HG02798 (cell line): ENCODE measurements at regions not wholly inside any gene's neighbourhood (a gene's known extent, or its start where the extent isn't known, plus 50 kb on each side); places are given as distances from the start of the nearest gene placed in this dataset.
"Not testable (repeated sequence)": the region's sequence is repeated elsewhere in the genome, so short reads cannot be mapped to it uniquely, and the experiment has no call there.

Source experiments
- ATAC-seq: cut with Tn5 transposase; IDR thresholded peaks from one replicate; pipeline ENCODE4 v1.9.1; 2021; ENCODE audit warnings: mild to moderate bottlenecking; ENCODE audit not compliant: unreplicated experiment, poor library complexity

DNA sequence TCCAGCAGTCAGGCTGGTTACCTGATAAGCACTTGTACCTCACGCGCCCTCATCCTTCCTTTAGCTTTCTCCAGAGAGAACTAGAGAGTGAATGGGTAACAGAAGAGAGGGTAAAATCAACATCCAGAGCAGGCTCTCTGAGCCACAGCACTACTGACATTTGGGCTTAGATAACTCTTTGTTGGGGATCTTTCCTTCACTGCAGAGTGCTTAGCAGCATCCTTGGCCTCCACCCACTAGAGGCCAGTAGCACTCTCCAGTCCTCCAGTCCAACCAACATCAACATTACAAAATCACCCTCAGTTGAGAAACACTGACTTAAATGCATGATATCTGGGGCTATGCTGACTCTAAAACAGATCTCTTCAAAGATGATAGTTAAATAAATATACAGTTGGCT is 220.7 kb downstream of the TACR3 start:
- ATAC-seq, result no peak

DNA sequence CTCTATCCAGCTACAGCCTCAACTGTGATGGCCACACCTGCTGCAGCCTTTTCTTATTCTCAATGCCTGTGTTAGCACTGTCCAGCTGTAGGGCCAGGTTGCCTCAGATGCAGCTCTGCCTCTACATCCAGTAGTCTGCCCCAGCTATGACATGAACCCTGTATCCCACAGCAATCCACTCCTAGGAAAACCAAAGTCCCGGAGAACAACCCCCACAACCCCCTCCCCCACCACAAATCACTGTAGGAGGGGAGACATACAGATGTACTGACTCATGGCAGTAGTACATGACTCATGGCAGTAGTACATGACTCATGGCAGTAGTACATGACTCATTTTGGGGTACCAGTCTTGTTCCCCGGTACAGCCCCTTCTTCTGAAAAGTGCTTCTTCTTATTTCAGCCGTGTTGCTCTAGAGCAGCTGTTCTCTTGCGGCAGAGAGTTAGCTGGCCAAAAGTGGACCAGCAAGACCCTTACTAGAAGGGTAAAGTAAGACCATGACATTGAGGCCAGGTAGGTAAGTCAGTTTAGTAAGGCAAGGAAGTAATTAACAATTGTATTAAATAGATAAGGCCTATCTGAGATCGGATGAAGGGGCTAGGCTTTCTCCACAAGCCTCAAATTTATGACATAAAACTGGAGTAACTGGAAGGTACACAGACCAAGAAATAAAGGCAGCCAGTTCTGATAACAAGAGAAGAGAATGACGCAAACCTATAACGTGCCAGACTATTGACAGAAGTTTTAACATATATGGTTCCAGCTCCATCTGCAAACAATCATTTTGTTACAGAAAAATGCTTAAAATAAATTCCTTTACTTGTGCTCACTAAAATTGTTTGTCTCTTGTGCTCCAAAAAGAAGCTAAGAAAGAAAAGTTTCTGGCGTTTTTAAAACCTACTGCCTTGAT is 221.4 kb downstream of the TACR3 start:
- ATAC-seq, result peak; percentile 90

DNA sequence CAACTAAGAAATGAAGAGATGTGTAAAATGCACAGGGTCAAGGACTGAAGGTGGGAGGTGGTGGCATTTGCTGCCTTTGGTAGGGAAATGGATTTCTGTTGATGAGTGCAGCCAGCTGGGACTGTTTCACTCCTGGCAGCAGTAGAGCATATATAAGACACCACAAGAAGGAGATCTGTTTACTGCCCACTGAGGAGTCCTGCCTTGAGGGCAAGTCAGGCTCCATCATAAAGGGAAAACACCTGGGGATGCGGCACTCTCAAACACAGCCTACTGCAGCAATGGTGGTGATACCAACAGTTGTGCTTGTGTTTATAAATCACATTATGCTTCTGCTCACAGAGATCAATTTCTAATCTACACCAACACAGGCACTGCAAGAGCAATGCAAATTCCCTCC is 222.1 kb downstream of the TACR3 start:
- ATAC-seq, result peak; percentile 48

GRCh38 chr4:103496800-103497199 is 223.0 kb downstream of the TACR3 start:
- ATAC-seq, result no peak

GRCh38 chr4:103493450-103494159 is 226.2 kb downstream of the TACR3 start:
- no peak for ATAC-seq

GRCh38 chr4:103485296-103485695 is 234.5 kb downstream of the TACR3 start:
- ATAC-seq, result not testable (repeated sequence)

DNA sequence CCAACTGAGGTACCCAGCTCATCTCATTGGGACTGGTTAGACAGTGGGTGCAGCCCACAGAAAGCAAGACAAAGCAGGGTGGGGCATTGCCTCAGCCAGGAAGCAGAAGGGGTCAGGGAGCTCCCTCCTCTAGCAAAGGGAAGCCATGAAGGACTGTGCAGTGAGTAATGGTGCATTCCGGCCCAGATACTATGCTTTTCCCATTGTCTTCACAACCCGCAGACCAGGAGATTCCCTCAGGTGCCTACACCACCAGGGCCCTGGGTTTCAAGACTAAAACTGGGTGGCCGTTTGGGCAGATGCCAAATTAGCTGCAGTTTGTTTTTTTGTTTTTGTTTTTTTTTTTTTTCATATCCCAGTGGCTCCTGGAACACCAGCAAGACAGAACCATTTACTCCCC is 235.3 kb downstream of the TACR3 start:
- no peak for ATAC-seq

DNA sequence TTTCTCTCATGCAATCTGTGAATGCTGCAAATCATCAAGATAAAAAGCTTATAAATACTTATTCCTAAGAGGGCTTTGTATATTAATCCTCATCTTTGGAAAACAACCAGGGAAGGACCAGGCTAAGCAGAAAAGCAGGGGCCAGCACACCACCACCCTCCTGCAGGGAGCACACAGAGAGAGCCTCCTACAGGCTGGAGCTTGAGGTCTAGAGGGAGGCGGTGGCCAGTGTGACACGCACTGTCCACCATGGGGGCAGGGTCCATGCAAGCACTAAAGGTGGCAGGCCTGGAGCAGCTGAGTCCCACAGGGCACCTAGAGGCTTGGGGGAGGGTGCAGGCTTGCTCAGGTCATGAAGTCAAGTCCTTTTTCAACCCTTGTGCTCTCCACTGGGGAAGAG is 236.9 kb downstream of the TACR3 start:
- no peak for ATAC-seq

DNA sequence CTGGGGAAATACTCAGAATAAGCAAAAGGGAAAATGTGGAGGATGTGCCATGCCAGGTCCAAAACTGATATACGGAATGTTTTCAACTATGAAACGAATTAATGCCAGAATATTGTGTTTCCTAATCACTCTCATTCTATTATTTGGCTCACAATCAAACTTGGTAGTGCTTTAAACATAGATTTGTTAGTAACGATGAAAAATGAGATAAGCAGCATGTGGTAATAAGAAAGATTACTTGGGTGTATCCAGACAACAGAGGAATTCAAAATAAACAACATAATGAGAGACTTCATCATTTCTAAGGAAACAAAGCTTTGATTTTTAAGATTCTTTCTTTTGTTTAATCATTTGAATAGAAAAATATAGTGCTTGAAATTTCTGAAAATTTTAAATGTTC is 237.3 kb downstream of the TACR3 start:
- no peak for ATAC-seq

DNA sequence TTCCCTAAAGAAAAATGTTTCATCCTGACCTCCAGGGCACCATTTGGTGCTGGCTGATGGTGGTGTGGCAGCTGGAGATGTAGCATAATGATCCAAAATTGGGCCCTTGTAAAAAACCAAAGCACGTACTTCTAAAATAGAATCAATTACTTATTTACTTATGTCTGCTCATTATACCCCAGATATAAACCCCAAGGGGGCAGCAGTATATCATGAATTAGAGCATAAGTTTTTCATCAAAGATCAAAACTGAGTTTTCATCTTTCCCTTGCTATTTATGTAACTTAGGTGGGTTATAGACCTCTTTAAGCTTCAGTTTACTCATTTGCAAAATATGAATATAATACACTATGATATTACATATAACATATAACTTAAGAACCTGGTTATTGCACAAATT is 241.1 kb downstream of the TACR3 start:
- no peak for ATAC-seq

GRCh38 chr4:103478210-103478609 is 241.6 kb downstream of the TACR3 start:
- no peak for ATAC-seq

DNA sequence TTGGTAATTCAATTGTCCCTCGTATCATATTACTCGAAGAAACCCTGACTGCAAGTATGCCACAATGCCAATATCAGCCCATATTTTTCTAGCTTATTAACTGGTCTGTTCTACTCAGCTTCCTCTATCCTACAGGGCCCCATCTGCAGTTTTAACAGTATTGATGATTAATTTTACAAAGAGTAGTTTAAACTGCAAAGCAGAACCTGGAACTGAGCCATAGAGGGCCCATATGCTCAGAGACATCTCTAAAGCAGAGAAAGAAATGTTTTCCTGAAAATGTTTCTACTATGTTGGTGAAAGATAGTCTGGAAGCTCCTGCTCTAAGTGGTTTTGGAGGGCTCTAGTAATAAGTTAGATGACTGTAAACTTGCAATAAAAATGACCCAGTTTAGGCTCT is 259.4 kb upstream of the CENPE start:
- no peak for ATAC-seq

DNA sequence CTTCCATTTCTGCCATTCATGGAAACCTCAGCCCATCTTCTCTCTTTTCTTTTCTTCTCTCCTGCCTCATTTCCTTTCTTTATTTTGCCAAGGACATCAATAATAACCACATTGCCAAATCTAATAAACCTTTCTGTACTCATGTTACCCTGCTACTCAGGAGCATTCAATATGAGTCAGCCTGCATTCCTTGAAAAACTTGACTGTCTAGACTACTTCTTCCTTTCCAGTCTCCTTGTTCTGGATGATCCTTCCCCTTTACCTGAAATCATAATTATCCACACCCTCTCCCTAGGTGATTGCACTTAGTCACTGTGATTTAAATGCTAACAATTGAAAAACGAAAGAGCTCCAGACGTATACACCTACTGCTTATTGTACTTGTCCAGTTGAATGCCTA is 253.2 kb upstream of the CENPE start:
- no peak for ATAC-seq

- ATAC-seq, result no peak
These were observed 252.6 kb upstream of the CENPE start for GRCh38 chr4:103450693-103451092.

DNA sequence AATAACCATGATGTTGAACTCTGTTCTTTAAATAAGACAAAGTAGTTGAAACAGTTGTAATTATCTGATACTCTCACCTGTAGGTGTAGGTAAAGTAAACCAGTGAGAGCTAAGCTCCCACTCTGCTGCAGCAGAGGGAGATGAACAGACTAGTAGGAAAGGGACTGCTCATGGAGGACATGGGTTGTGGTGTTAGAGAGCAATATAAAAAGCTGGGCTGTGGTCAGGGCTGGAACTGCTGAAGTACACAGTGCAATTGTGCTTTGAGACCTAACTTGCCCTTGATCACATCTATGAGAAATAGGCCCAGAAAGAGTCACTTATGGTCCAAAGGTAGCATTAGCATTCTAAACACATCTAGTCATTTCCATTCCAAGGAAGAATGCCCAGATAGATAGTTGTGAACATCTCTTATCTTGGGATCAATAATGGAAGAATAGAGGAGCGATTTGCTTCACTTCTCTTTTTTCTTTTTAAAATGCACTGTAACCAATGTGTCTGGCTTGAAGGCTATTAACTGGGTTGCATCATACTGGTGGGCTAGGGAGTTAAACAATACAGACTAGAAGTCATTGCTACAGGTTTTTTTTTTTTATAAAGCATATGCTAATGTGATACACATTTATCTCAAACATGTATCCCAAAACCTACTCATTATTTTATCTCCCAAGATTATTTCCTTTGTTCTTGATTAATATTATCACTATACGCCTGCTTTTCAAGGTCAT is 251.3 kb upstream of the CENPE start:
- no peak for ATAC-seq

GRCh38 chr4:103445377-103445776 is 247.2 kb upstream of the CENPE start:
- ATAC-seq, result no peak

DNA sequence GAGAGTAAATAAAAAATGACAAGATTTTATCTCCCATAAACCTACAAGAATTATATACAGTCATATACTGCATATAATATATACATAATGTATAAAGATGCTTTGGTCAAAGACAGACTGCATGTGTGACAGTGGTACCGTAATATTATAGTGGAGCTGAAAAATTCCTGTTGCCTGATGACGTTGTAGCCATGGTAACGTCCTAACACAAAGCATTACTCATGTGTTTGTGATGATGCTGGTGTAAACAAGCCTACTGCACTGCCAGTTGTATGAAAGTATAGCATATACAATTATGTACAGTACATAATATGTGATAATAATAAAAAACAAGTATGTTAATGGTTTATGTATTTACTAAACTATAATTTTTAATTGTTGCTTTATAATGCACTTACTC is 245.2 kb upstream of the CENPE start:
- no peak for ATAC-seq

DNA sequence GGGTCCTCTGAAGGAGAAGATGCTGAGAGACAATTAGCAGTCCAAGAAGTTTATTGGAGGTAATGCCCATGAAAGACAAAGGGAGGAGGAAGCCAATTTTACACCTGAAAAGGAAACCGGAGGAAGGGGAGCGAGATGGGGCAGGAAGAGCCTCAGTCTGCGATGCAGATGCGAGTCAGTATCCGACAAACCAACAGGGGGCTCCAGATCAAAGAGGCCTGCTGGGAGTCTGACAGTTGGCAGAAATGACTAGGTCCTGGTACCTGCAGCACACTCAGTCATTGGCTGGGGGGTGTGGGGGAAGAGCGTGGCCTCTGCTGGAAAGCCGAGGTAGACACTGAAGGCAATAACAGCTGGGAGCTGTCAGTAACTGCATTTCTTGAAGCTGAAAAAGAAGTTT is 231.1 kb upstream of the CENPE start:
- ATAC-seq, result peak; percentile 77

- ATAC-seq, result no peak
These were observed 227.3 kb upstream of the CENPE start for GRCh38 chr4:103425406-103425805.

DNA sequence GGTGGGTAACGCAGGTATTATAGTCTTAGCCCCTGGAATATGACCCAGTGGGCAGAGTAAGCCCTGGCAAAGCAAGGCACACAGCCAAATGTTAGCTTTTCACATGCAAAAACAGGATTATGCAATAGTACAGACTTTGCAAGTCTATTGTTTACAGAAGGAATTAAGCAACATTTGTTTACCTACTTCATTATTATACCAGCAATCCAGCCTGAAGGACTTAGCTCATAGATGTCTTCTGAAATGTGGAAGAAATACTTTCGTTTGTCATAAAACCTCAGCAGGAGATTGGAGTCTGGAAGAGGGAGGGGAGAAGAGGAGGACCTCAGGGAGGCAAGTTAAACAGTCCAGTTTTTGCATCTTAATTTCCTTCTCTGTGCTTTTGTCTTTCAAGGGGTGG is 226.7 kb upstream of the CENPE start:
- ATAC-seq, result no peak

DNA sequence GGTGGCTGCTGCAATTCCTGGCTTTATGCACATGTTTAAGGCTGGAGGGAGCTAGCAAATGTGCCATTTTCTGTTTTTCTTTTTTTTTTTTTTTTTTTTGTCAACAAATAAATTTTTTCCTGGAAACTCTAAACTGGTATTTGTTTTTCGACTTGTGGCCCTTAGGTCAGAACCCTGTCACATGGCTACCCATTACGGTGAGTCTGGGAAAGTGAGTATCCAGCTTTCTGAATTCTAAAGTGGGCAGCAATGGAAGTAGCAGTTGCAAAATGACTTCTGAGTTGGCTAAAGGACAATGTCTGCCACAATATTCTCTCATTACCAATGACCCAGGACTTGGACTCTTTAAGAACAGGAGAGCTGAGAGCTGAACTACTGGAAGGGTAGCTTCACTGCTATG is 225.1 kb upstream of the CENPE start:
- no peak for ATAC-seq
